Activated CD8-positive, alpha-beta memory T cell treated with anti-CD3 and anti-CD28 coated beads, Interleukin-2, amount 10 ng/mL, durations not matched to agents 7 days and 5 days (primary cell): ENCODE measurements at regions not wholly inside any gene's neighbourhood (a gene's known extent, or its start where the extent isn't known, plus 50 kb on each side); places are given as distances from the start of the nearest gene placed in this dataset. TPM values are rescaled to one million over a fixed set of nuclear protein-coding genes. Genes with fewer than 3 reads are reported as not detected.
"Not testable (repeated sequence)": the region's sequence is repeated elsewhere in the genome, so short reads cannot be mapped to it uniquely, and the experiment has no call there.

Experiments used
- ATAC-seq: fragments of 150-1000 bp; cut with Tn5 transposase; one replicate; pipeline ENCODE4 v1.10.0; 2021; ENCODE audit warnings: moderate library complexity
- CTCF ChIA-PET: fragments of 350-600 bp; sonication (Branson Sonifier 250); formaldehyde crosslinking; loops from one replicate; lab custom pipeline; 2021; ENCODE audit warnings: antibody characterized with exemption; lab: Charles Lee
- DNase-seq: peaks from one replicate; pipeline ENCODE4 v3.0.0-alpha.2; 2020
- H3K27ac Mint-ChIP-seq: one replicate; pipeline ENCODE4 v1.8.0; 2021; ENCODE audit warnings: mild to moderate bottlenecking, mixed read lengths
- H3K27me3 Mint-ChIP-seq: one replicate; pipeline ENCODE4 v1.8.0; 2021; ENCODE audit warnings: mixed read lengths
- H3K36me3 Mint-ChIP-seq: one replicate; pipeline ENCODE4 v1.8.0; 2021; ENCODE audit warnings: mild to moderate bottlenecking, mixed read lengths
- H3K4me1 Mint-ChIP-seq: one replicate; pipeline ENCODE4 v1.8.0; 2021; ENCODE audit warnings: mixed read lengths
- H3K4me3 Mint-ChIP-seq: one replicate; pipeline ENCODE4 v1.8.0; 2021; ENCODE audit warnings: mild to moderate bottlenecking, moderate library complexity, mixed read lengths
- H3K9me3 Mint-ChIP-seq: one replicate; pipeline ENCODE4 v1.8.0; 2022; ENCODE audit warnings: low read depth, mixed read lengths
- microRNA-seq: library from miRNA; unstranded; fragments of <30 nt; microRNA quantifications from one replicate; pipeline ENCODE4 v1.2.0, GENCODE V29; 2022

- H3K4me3 Mint-ChIP-seq, H3K27ac Mint-ChIP-seq, H3K4me1 Mint-ChIP-seq, H3K9me3 Mint-ChIP-seq, H3K36me3 Mint-ChIP-seq, CTCF ChIA-PET, ATAC-seq, H3K27me3 Mint-ChIP-seq, DNase-seq: not testable (repeated sequence)
These were observed 59.4 kb upstream of the SMURF2 start for GRCh38 chr17:64721556-64721955.

DNA sequence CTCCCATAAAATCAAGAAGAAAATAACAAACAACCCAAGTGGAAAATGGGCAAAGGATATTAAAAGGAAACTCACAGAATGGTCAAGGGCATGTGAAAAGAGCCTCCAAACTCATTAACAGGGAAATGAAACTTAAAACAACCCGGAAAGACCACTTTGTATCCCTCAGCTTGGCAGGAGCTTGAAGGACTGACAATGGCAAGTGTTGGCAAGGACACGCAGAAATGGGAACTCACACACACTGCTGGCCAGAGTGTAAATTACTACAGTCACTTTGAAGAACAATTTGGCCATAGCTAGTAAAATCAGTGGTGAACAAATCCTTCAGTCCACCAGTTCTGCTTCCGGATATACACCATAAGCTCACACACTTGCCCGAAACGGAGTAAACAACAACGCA, 58.1 kb upstream of the SMURF2 start:
- H3K9me3 Mint-ChIP-seq, CTCF ChIA-PET, H3K27ac Mint-ChIP-seq, H3K4me3 Mint-ChIP-seq, H3K4me1 Mint-ChIP-seq, H3K36me3 Mint-ChIP-seq, DNase-seq, H3K27me3 Mint-ChIP-seq, ATAC-seq: not testable (repeated sequence)

- H3K36me3 Mint-ChIP-seq, ATAC-seq, H3K4me3 Mint-ChIP-seq, H3K27ac Mint-ChIP-seq, DNase-seq, H3K9me3 Mint-ChIP-seq, H3K27me3 Mint-ChIP-seq, CTCF ChIA-PET: not testable (repeated sequence)
- H3K4me1 Mint-ChIP-seq = peaks cover 13% of the 10 kb centered on the region
These were observed 57.4 kb upstream of the SMURF2 start for GRCh38 chr17:64719517-64719916.

- CTCF ChIA-PET, DNase-seq, H3K27me3 Mint-ChIP-seq, H3K36me3 Mint-ChIP-seq, ATAC-seq, H3K27ac Mint-ChIP-seq, H3K4me3 Mint-ChIP-seq, H3K9me3 Mint-ChIP-seq: not testable (repeated sequence)
- H3K4me1 Mint-ChIP-seq = peaks cover 20% of the 10 kb centered on the region
These were observed 56.7 kb upstream of the SMURF2 start for GRCh38 chr17:64718816-64719215.

GRCh38 chr17:64718058-64718457, 56.0 kb upstream of the SMURF2 start:
- Mint-ChIP-seq H3K27me3 (no peaks in the 10 kb centered on the region), H3K4me1 (peaks cover 26% of the 10 kb centered on the region), H3K36me3 (no peaks in the 10 kb centered on the region), H3K27ac (no peak overlapping the region), H3K9me3 (no peaks in the 10 kb centered on the region), H3K4me3 (no peak overlapping the region)
- CTCF ChIA-PET = no interaction called here
- DNase-seq (no peak), ATAC-seq (peak; percentile 22)

DNA sequence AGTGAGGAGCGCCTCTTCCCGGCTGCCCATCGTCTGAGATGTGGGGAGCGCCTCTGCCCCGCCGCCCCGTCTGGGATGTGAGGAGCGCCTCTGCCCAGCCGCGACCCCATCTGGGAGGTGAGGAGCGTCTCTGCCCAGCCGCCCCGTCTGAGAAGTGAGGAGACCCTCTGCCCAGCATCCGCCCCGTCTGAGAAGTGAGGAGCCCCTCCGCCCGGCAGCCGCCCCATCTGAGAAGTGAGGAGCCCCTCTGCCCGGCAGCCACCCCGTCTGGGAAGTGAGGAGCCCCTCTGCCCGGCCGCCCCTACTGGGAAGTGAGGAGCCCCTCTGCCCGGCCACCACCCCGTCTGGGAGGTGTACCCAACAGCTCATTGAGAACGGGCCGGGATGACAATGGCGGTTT, 54.4 kb upstream of the SMURF2 start:
- H3K4me3 Mint-ChIP-seq, H3K27ac Mint-ChIP-seq, H3K9me3 Mint-ChIP-seq, H3K27me3 Mint-ChIP-seq, DNase-seq, ATAC-seq, H3K36me3 Mint-ChIP-seq, CTCF ChIA-PET: not testable (repeated sequence)
- H3K4me1 Mint-ChIP-seq = peaks cover 38% of the 10 kb centered on the region

- peak overlapping the region; percentile 94 for H3K27ac Mint-ChIP-seq
- DNase-seq (peak; percentile 54), ATAC-seq (peak; percentile 52)
- peaks cover 64% of the 10 kb centered on the region for H3K4me1 Mint-ChIP-seq
- not testable (repeated sequence) for H3K36me3 Mint-ChIP-seq, H3K27me3 Mint-ChIP-seq, H3K9me3 Mint-ChIP-seq
- CTCF ChIA-PET = interaction anchor here (0.9 to 1.4 kb wide), 4 partner anchors 16 to 65 kb away, joined by 3 to 5 read pairs (median 3); partner anchors contain the start of gene SMURF2
- H3K4me3 Mint-ChIP-seq = peak overlapping the region; percentile 68
These were observed 51.7 kb upstream of the SMURF2 start for GRCh38 chr17:64713786-64714185.

DNA sequence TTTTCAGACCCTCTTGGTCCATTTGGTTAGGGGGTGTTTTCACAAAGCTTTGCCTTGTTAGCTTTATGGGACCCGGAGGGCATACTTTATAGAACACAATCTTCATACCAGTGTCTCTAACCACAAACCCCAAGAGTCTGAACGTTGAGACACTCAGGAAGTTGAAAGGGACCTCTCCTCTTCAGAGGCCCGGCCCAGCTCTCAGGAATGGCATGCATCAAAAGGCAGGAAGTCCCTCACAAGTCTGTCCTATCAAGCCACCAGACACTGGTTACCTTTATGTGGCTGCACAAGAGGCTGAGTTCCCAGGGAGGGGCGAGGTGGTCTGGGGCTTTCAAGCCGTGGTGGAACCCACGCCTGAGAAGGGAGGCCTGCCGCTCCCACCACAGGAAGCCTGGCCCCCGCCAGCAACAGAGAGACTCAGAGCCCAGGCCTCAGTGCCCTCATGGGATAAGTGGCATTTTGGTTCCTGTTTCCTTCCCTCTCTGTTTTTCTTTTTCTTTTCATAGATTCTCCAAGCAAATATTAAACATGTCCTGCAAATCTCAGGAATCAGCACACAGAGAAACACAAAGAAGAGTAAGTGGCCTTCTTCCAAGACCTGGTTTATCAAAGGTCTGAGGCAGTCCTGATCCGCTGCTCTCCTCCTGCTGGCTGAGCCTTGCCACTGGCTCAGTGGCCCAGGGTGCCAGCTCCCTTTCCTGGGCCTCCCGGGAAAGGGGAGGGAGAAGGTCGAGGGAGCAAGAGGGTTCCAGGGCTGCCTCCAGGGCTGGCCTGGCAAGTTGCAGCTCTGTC, 50.6 kb upstream of the SMURF2 start:
- peak overlapping the region; percentile 68 for H3K4me3 Mint-ChIP-seq
- ATAC-seq (peak; percentile 53), DNase-seq (peak; percentile 71)
- H3K4me1 Mint-ChIP-seq = peaks cover 66% of the 10 kb centered on the region
- H3K27ac Mint-ChIP-seq = peak overlapping the region; percentile 94
- CTCF ChIA-PET = interaction anchor here (1.3 to 1.4 kb wide), 3 partner anchors 14 to 51 kb away, joined by 3 to 5 read pairs (median 3); partner anchors contain the start of gene SMURF2
- not testable (repeated sequence) for H3K9me3 Mint-ChIP-seq, H3K27me3 Mint-ChIP-seq, H3K36me3 Mint-ChIP-seq

Small RNA genes in the stretch of these regions (microRNA-seq; reads per million reads assigned to microRNA genes)
- not detected for gene MIR6080
